Chondrocyte (in vitro differentiated cells): ENCODE measurements at regions not wholly inside any gene's neighbourhood (a gene's known extent, or its start where the extent isn't known, plus 50 kb on each side); places are given as distances from the start of the nearest gene placed in this dataset.

Experiments used
- DNase-seq: peaks from one replicate; pipeline ENCODE4 v3.0.0; 2021; ENCODE audit warnings: mixed read lengths, low spot score
- H3K27ac Mint-ChIP-seq: one replicate; pipeline ENCODE4 v1.8.0; 2021; ENCODE audit warnings: mild to moderate bottlenecking, moderate library complexity, mixed read lengths; ENCODE audit not compliant: unreplicated experiment
- H3K27me3 Mint-ChIP-seq: 2 replicates; pipeline ENCODE4 v1.8.0; 2021; ENCODE audit warnings: low read depth, mixed read lengths
- H3K36me3 Mint-ChIP-seq: 2 replicates; pipeline ENCODE4 v1.8.0; 2021; ENCODE audit warnings: low read depth, mixed read lengths
- H3K4me1 Mint-ChIP-seq: 2 replicates; pipeline ENCODE4 v1.8.0; 2021; ENCODE audit warnings: low read depth, mild to moderate bottlenecking, mixed read lengths
- H3K4me3 Mint-ChIP-seq: one replicate; pipeline ENCODE4 v1.8.0; 2021; ENCODE audit warnings: mild to moderate bottlenecking, moderate library complexity, mixed read lengths; ENCODE audit not compliant: unreplicated experiment
- H3K9me3 Mint-ChIP-seq: 2 replicates; pipeline ENCODE4 v1.8.0; 2021; ENCODE audit warnings: low read depth, mixed read lengths
- TF ChIP-seq, protein P1 (sequence below): fragments of 200-600 bp; sonication (generic); IDR thresholded peaks from 2 replicates; pipeline ENCODE4 v1.5.0; 2021; ENCODE audit warnings: antibody characterized with exemption, mild to moderate bottlenecking, moderate library complexity

DNA sequence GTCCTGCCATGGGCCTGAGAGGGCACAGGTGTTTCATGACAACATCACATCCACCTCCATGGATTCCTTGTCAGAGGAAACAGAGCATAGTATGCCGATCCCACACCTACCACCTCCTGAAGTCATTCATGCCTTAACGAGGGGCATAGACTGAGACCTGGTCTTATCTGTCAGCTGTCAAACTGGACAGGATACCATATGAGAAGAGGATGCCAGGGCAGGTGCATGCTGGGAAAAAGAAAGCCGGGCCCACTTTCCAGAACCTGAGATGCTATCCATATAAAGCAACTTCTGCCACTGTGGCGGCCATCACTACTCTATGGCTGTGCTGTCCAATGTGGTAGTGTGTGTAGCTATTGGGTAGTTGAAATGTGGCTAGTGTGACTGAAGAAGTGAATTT, 116.0 kb upstream of the SIX2 start:
- DNase-seq: no peak
- TF ChIP-seq, protein P1, sequence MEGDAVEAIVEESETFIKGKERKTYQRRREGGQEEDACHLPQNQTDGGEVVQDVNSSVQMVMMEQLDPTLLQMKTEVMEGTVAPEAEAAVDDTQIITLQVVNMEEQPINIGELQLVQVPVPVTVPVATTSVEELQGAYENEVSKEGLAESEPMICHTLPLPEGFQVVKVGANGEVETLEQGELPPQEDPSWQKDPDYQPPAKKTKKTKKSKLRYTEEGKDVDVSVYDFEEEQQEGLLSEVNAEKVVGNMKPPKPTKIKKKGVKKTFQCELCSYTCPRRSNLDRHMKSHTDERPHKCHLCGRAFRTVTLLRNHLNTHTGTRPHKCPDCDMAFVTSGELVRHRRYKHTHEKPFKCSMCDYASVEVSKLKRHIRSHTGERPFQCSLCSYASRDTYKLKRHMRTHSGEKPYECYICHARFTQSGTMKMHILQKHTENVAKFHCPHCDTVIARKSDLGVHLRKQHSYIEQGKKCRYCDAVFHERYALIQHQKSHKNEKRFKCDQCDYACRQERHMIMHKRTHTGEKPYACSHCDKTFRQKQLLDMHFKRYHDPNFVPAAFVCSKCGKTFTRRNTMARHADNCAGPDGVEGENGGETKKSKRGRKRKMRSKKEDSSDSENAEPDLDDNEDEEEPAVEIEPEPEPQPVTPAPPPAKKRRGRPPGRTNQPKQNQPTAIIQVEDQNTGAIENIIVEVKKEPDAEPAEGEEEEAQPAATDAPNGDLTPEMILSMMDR: no peak
- Mint-ChIP-seq H3K27ac (no peak overlapping the region), H3K36me3 (no peaks in the 10 kb centered on the region), H3K9me3 (no peaks in the 10 kb centered on the region), H3K27me3 (no peaks in the 10 kb centered on the region), H3K4me3 (no peak overlapping the region), H3K4me1 (peaks cover 15% of the 10 kb centered on the region)

DNA sequence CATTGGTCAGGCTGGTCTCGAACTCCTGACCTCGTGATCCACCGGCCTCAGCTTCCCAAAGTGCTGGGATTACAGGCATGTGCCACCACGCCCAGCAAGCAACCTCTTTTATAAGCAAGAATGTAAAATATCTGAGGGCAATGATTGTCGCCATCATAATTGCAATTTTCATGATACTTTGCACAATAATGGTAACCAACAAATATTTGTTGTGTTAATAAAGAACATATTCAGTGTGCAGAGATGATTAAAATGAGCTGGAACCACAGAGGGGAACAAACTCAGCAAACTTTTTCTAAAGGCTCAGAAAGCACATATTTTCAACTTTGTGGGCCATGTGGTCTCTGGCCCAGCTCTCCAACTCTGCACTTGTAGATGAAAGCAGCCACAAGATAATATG, 115.2 kb upstream of the SIX2 start:
- no peak overlapping the region for H3K4me3 Mint-ChIP-seq
- H3K27ac Mint-ChIP-seq: no peak overlapping the region
- H3K36me3 Mint-ChIP-seq: no peaks in the 10 kb centered on the region
- TF ChIP-seq, protein P1: no peak
- H3K27me3 Mint-ChIP-seq: no peaks in the 10 kb centered on the region
- H3K9me3 Mint-ChIP-seq: no peaks in the 10 kb centered on the region
- peaks cover 23% of the 10 kb centered on the region for H3K4me1 Mint-ChIP-seq
- no peak for DNase-seq

DNA sequence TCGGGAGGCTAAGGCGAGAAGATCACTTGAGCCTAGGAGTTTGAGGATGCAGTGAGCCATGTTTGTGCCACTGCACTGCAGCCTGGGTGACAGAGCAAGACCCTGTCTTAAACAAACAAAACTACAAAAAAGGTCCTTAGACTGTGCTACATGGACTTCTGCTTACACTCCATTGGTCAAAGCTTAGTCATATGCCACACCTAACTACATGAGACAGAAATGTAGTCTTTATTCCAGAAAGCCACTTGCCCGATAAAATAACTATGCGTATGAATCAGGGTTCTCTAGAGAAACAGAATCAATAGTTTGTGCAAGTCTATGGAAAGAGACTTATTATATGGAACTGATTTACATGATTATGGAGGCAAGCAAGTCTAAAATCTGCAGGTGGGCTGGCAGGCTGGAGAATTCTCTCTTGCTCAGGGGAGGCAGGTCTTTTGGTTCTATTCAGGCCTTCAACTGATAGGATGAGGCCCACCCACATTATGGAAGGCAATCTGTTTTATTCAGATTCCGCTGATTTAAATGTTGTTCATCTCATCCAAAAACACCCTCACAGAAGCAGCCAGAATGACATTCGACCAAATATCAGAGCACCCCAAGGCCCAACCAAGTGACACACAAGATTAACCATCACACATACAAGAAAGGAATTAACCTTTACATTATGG, 114.4 kb upstream of the SIX2 start:
- Mint-ChIP-seq H3K9me3 (no peaks in the 10 kb centered on the region), H3K4me1 (peaks cover 29% of the 10 kb centered on the region), H3K27ac (no peak overlapping the region), H3K27me3 (no peaks in the 10 kb centered on the region), H3K36me3 (no peaks in the 10 kb centered on the region), H3K4me3 (no peak overlapping the region)
- TF ChIP-seq, protein P1: no peak
- no peak for DNase-seq

DNA sequence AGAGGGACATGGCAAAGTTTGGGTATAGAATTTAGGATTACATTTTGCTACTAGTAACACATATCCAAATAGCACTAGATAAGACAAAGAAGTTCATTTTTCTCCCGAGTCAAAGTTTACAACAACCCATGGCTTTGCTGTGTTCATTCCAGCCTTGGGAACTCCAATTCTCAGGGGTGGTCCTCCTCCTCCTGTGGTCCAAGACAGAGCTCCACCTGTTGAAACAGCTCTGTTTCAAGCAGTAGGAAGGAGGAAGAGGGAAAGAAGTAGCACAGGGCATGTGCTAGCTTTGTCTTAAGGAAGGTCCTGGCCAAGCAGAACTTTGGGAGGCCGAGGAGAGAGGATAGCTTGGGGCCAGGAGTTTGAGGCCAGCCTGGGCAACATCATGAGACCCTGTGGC, 113.8 kb upstream of the SIX2 start:
- H3K4me3 Mint-ChIP-seq: no peak overlapping the region
- no peaks in the 10 kb centered on the region for H3K36me3 Mint-ChIP-seq
- no peaks in the 10 kb centered on the region for H3K9me3 Mint-ChIP-seq
- TF ChIP-seq, protein P1: no peak
- H3K27ac Mint-ChIP-seq: no peak overlapping the region
- no peaks in the 10 kb centered on the region for H3K27me3 Mint-ChIP-seq
- DNase-seq: no peak
- peaks cover 29% of the 10 kb centered on the region for H3K4me1 Mint-ChIP-seq

DNA sequence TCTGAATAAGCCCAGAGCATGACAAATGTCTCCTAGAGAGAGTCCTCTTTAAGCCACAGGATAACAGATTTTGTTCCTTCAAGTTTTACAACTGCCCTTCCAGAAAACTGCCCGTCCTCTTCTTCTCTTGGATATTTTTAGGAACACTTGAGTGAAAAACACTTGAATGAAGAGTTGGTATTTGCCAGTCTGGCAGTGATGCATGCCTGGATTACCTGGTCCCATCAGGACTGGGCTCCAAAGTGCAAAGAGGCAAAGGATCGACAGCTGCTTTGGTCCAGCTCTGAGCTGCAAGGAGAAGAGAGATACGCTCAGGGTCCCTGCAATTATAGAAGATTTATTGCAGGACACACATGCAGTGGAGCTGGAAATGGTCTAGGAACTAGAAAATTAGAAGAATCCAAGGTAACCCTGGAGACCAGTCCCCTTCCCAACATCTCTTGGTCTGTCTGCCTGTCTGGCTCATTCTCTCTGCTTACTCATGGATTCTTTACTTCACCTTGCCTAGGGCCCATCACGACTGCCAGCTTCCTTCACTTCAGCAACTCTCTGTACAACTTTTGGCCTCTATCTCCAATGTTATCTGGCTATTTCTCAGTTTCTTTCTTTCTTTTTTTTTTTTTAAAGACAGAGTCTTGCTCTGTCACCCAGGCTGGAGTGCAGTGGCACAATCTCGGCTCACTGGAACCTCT, 112.1 kb upstream of the SIX2 start:
- H3K4me3 Mint-ChIP-seq: no peak overlapping the region
- peaks cover 29% of the 10 kb centered on the region for H3K4me1 Mint-ChIP-seq
- H3K9me3 Mint-ChIP-seq: no peaks in the 10 kb centered on the region
- TF ChIP-seq, protein P1: no peak
- no peaks in the 10 kb centered on the region for H3K27me3 Mint-ChIP-seq
- no peaks in the 10 kb centered on the region for H3K36me3 Mint-ChIP-seq
- peak overlapping the region; percentile 52 for H3K27ac Mint-ChIP-seq
- no peak for DNase-seq
